HPDE6-E6E7 (cell line): ENCODE measurements at regions not wholly inside any gene's neighbourhood (a gene's known extent, or its start where the extent isn't known, plus 50 kb on each side); places are given as distances from the start of the nearest gene placed in this dataset.
"Not testable (repeated sequence)": the region's sequence is repeated elsewhere in the genome, so short reads cannot be mapped to it uniquely, and the experiment has no call there.

Experiments
- DNase-seq: peaks from one replicate; pipeline ENCODE4 v3.0.0; 2011; ENCODE audit warnings: missing footprints; ENCODE audit errors: extremely low spot score

- no peak for DNase-seq
These were observed 1520.0 kb upstream of the SLC10A2 start for GRCh38 chr13:104586051-104586746.

DNA sequence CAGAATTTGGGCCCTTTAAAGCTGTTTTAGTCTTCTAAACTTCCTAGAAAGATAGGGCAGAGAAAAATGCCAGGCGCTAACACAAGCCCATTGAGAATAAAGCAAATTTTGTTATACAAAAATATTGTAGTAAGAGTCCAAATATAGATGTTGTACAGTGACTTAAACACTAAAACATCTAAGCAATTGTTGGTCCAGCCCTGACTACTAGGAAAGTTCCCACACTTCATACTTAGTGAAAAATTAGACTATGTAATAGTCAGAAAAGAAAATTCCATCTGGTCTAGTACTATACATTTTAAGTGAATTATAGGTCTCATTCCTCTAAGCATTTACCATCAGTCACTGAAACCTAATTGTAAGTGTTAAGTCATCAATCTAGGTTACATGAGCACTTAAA lies 1518.3 kb upstream of the SLC10A2 start:
- DNase-seq: no peak

DNA sequence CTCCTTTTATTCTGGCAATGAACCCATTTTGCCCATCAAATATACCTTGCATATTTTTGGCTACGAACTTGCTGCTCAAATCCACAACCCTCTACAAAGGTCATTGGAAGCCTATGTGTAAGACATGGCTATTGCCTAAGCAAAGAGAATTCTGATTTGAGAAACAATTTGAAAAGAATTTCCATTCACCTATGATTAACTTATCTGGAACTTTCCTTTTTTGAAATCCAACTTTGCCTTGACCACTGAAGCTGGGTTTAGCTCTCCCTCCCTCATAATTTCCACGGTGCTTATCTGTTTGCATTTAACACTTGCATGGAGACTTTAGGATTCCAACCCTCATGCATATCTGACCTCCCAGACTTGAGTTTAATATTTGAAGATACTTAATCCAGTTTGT lies 1514.7 kb upstream of the SLC10A2 start:
- no peak for DNase-seq

GRCh38 chr13:104577071-104577815 lies 1511.0 kb upstream of the SLC10A2 start:
- no peak for DNase-seq

DNA sequence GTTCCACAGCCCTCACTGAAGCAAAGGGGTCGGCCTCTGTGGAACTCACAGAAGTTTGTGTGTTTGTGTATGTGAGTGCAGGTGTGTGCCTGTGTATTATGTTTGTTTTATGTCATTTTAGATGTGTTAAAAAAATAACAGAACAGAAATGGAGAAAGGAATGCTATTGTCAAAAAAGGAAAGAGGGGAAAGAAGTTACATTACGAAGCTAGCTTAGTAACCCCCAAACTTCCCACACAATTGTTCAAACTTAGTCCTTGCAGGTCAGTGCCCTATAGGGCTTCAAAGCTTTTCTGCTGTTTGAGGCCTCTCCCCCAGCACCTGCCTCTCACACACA lies 1505.6 kb upstream of the SLC10A2 start:
- no peak for DNase-seq

GRCh38 chr13:104571161-104571892 lies 1505.1 kb upstream of the SLC10A2 start:
- DNase-seq: peak; percentile 66

- no peak for DNase-seq
These were observed 1500.9 kb upstream of the SLC10A2 start for GRCh38 chr13:104567114-104567513.

DNA sequence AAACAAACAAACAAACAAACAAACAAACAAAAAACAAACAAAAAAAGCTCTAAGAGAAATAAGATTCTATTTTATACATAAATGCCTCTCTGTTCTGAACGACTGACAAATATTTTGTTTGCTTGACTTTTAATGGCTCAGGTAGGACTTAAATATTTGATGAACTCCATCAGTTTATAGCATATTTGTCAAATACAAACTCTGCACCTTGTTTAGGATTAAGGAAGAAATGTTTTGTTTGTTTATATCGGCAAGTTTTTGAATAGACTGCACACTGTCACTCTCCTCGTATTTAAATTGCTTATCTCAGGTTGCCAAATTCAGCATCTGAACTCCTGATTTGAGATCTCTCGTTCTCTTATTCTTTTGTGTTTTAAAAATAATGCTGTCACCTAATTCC lies 1499.7 kb upstream of the SLC10A2 start:
- DNase-seq: no peak

GRCh38 chr13:104553896-104554295 lies 1487.7 kb upstream of the SLC10A2 start:
- DNase-seq: no peak

GRCh38 chr13:104553186-104553585 lies 1487.0 kb upstream of the SLC10A2 start:
- DNase-seq: no peak

GRCh38 chr13:104534847-104535246 lies 1468.6 kb upstream of the SLC10A2 start:
- no peak for DNase-seq

DNA sequence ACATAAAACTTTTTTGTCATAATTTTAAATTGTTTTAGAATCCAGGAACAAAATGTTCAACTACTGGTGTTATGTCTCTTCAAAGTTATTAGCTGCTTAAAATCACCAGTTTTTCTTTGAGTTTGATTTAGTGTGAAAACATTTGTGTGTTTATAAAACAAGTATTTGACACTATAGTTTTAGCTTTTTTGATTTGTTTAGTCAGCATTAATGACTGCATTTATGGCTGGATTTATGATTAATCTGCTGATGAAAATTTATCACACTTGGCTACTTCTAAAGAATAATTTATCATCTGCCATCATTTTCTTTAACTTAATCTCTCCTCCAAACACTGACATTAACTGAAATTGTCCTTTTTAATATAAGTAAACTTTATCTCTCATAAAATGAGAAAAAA lies 1465.9 kb upstream of the SLC10A2 start:
- DNase-seq: no peak

GRCh38 chr13:104530741-104531140 lies 1464.5 kb upstream of the SLC10A2 start:
- no peak for DNase-seq

GRCh38 chr13:104526561-104526960 lies 1460.3 kb upstream of the SLC10A2 start:
- no peak for DNase-seq

- DNase-seq: no peak
These were observed 1459.2 kb upstream of the SLC10A2 start for GRCh38 chr13:104525467-104525866.

- DNase-seq: no peak
These were observed 1456.2 kb upstream of the SLC10A2 start for GRCh38 chr13:104522235-104523072.

DNA sequence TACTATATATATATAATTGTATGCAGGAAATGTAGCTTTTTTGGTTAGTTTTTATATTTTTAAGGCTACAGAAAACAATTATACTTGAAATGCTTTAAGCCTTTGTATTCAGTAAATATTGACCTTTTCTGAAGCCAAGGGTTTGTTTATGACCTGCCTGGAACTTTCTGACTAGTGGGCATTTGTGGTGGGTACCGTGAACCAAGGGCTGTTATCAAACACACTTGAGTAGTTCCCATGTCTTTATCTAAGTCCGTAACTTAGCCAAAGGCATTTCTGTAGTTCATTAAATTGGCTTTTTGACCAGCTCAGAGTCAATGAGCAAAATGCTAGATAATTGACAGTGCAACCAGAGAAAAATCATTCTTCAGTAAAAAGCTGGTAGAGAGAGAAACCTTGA lies 1444.2 kb upstream of the SLC10A2 start:
- DNase-seq: no peak

DNA sequence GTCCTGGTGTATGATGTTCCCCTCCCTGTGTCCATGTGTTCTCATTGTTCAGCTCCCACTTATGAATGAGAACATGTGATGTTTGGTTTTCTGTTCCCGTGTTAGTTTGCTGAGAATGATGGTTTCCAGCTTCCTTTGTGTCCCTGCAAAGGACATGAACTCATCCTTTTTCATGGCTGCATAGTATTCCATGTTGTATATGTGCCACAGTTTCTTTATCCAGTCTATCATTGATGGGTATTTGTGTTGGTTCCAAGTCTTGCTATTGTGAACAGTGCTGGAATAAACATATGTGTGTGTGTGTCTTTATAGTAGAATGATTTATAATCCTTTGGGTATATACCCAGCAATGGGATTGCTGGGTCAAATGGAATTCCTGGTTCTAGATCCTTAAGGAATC lies 1427.3 kb upstream of the SLC10A2 start:
- not testable (repeated sequence) for DNase-seq

DNA sequence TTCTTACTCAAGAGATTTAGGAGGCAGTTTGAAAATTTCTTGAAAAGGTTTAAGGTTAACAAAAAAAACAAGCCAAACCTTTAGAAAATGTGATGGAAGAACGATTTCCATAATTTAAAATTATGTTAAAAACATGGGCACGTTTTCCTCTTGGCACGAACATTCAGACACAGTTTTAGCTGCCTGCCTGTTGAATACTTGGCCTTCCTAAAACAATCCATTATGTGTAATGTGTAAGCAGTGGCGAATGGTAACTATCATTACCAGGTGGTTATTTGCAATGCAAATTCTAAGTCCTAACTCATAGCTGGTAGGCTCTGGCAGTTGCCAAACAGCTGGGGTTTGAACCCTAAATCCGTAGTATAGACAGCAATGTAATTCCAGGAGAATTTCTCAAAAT lies 1425.7 kb upstream of the SLC10A2 start:
- no peak for DNase-seq

DNA sequence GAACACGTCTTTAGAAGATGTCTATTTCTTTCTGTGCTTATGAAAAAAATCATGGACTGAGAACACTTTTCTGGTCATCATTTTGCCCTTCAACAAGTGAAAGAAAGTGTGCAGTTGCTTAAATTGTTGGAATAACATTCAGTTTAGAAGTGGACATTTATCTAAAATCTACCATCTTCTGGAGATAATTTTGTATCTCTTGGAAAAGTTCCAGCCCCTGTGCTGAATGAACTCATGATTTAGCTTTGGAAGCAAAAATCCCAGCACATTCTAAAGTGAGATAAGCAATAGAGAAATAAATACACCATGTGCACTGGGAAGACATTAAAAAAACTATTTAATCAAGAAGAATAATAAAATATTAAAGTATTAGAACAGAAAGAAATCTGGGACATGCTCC lies 1420.8 kb upstream of the SLC10A2 start:
- DNase-seq: no peak

- no peak for DNase-seq
These were observed 1419.4 kb upstream of the SLC10A2 start for GRCh38 chr13:104485571-104485970.

DNA sequence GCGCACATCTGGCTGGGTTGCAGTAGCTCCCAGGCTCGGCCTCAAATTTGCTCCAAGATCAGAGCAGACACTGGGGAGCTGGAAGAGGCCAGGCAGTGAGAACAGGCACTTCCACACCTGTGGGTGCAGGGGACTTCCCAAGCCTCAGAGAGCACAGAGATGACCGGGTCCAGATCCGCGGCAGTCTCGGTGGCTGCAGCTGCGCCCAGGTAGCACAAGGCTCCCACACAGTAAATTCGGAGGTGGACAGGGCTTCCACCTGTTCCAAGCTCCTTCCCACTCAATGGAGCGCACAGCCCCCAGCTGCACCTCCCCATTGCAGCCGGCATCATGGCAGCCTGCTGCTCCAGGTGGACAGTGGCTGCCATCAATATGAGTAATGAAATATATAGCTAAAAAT lies 1417.4 kb upstream of the SLC10A2 start:
- no peak for DNase-seq
